ENCODE measurements at regions not wholly inside any gene's neighbourhood (a gene's known extent, or its start where the extent isn't known, plus 50 kb on each side); places are given as distances from the start of the nearest gene placed in this dataset.

DNA sequence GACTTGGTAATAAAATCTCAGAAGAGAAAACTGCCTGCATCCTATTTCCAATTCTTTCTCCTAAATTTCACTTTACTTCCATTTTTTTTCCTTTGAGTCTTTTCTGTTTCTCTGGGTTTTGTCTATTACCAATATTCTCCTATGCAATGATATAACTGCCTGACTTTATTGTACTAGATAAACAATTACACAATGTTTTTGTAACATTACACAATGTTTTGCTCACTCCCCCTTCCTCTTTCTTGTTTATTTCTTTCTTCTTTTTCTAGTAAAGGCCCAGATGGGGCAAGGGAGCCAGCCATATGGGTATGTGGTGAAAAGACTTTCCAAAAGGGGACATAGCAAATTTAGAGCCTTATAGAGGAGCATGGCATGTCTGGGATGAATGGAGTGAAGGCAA, 278.7 kb upstream of the PHYHIPL start:
- DNase-seq (ENCODE audit: low read depth in 1 of 2, low spot score in 1 of 2) (no peak), ATAC-seq (no peak), FAIRE-seq (peak; percentile 13)

GRCh38 chr10:58898854-58899573, 277.4 kb upstream of the PHYHIPL start:
- ATAC-seq (no peak), FAIRE-seq (no peak)
- POLR2A ChIA-PET, result no interaction called here

More for the DNA sequence above, 278.7 kb upstream of the PHYHIPL start:
- ChIA-PET POLR2A (no interaction called here), CTCF (no interaction called here)
- TF ChIP-seq PHF8 (IDR thresholded peaks at IDR 0.05; ENCODE audit: borderline replicate concordance, low read depth) (no peak), CBX8 (IDR thresholded peaks at IDR 0.05) (no peak), CTCF (IDR thresholded peaks at IDR 0.05) (no peak), FOSL2 (IDR thresholded peaks at IDR 0.05) (no peak), FOSL2 (CRISPR knock-in tag; IDR thresholded peaks at IDR 0.05) (no peak), ATOH8 (CRISPR knock-in tag; IDR thresholded peaks at IDR 0.05; ENCODE audit: low read depth) (no peak), ZNF302 (CRISPR knock-in tag; IDR thresholded peaks at IDR 0.05) (no peak), EHMT2 (IDR thresholded peaks at IDR 0.05; ENCODE audit: low read depth) (no peak), HDAC2 (IDR thresholded peaks at IDR 0.05) (no peak), NR3C1 (IDR thresholded peaks at IDR 0.05) (no peak)
- Histone ChIP-seq H3K4me3 (no peak overlapping the region), H3K9me3 (no peaks in the 10 kb centered on the region), H3K27ac (no peak overlapping the region), H3K4me1 (0 out of 3 replicates have a peak, but pooled peaks cover 12% of the 10 kb centered on the region), H3K4me2 (no peak overlapping the region)

DNA sequence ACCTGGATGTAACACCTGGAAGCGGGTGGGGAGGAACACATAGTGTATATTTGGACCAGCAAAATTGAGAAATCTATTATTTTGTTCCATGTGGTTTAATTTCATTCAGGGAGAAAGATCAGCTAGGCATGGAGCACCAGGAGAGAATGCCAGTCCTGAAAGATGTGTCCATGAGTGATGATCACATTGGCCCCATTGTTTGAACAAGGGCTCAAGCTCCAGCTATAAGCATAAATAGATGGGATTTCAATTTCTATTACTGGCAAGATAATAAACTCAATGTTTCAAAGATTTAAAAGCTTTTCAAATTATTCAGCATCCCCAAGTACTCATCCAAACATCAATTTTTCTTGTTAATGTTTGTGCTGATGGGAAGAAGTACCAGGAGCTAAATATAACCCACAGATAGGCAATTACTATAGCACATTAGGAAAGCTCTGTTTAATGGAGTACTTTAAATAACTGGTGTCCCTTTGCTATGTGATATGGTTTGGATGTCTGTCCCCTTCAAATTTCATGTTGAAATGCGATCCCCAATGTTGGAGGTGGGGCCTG, 275.3 kb upstream of the PHYHIPL start:
- 70% methylated on average over 2 of the region's 2 CpGs for WGBS (ENCODE audit: missing lambda C conversion rate)
- no peaks in the 10 kb centered on the region for H3K9me3 ChIP-seq
- no peak for ATAC-seq
- TF ChIP-seq, protein P1, sequence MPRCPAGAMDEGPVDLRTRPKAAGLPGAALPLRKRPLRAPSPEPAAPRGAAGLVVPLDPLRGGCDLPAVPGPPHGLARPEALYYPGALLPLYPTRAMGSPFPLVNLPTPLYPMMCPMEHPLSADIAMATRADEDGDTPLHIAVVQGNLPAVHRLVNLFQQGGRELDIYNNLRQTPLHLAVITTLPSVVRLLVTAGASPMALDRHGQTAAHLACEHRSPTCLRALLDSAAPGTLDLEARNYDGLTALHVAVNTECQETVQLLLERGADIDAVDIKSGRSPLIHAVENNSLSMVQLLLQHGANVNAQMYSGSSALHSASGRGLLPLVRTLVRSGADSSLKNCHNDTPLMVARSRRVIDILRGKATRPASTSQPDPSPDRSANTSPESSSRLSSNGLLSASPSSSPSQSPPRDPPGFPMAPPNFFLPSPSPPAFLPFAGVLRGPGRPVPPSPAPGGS (IDR thresholded peaks at IDR 0.05), result no peak
- no peak for TF ChIP-seq ZFP36 (IDR thresholded peaks at IDR 0.05; ENCODE audit: borderline replicate concordance, partially characterized antibody)
- no peak for TF ChIP-seq CHD4 (IDR thresholded peaks at IDR 0.05; ENCODE audit: borderline replicate concordance)
- no peak for TF ChIP-seq TP53 (CRISPR knock-in tag; IDR thresholded peaks at IDR 0.05)
- no peak for TF ChIP-seq FOXS1 (CRISPR knock-in tag; IDR thresholded peaks at IDR 0.05)
- no peak for TF ChIP-seq MYC (IDR thresholded peaks at IDR 0.05; ENCODE audit: borderline replicate concordance, low read length)
- TF ChIP-seq JUNB (IDR thresholded peaks at IDR 0.05), result no peak
- no peak for TF ChIP-seq ZNF302 (CRISPR knock-in tag; IDR thresholded peaks at IDR 0.05)
- no peak for TF ChIP-seq USF2 (IDR thresholded peaks at IDR 0.05)
- TF ChIP-seq BHLHE40 (IDR thresholded peaks at IDR 0.05; ENCODE audit: low read depth, low read length), result no peak
- ChIA-PET CTCF (no interaction called here), POLR2A (no interaction called here)
- H3K4me3 ChIP-seq, result no peak overlapping the region
- no peak for FAIRE-seq
- no peak overlapping the region for H3K4me2 ChIP-seq
- H3K4me1 ChIP-seq, result 0 out of 3 replicates have a peak, but pooled peaks cover 5% of the 10 kb centered on the region
- DNase-seq (ENCODE audit: low read depth in 1 of 2, low spot score in 1 of 2), result no peak
- no peak overlapping the region for H3K27ac ChIP-seq

More at GRCh38 chr10:58898854-58899573, 277.4 kb upstream of the PHYHIPL start:
- Histone ChIP-seq H3K9me3 (no peaks in the 10 kb centered on the region), H3K27ac (no peak overlapping the region), H3K4me2 (no peak overlapping the region), H3K4me3 (no peak overlapping the region), H3K4me1 (0 out of 3 replicates have a peak, but pooled peaks cover 12% of the 10 kb centered on the region)
- TF ChIP-seq KDM1A (IDR thresholded peaks at IDR 0.05; ENCODE audit: low read depth) (no peak), MAFK (IDR thresholded peaks at IDR 0.05; ENCODE audit: partially characterized antibody) (peak; percentile 42)
- WGBS (ENCODE audit: missing lambda C conversion rate), result 75% methylated on average over 5 of the region's 5 CpGs
- CTCF ChIA-PET, result interaction anchor here (0.8 kb wide), 1 partner anchor 11 kb away, joined by 3 read pairs; no protein-coding TSS in a partner anchor
- no peak for DNase-seq (ENCODE audit: low read depth in 1 of 2, low spot score in 1 of 2)
